Neural cell (in vitro differentiated cells): ENCODE measurements at regions not wholly inside any gene's neighbourhood (a gene's known extent, or its start where the extent isn't known, plus 50 kb on each side); places are given as distances from the start of the nearest gene placed in this dataset.

Experiments used
- H2AFZ ChIP-seq: fragments of 200-600, 300-800 bp; sonication (generic), shearing (Covaris generic); 2 replicates; pipeline ENCODE4 v1.6.0; 2014; ENCODE audit warnings: low read depth, mild to moderate bottlenecking, antibody characterized with exemption, low read length, moderate library complexity
- H3F3A ChIP-seq: fragments of 200-600 bp; shearing (Covaris generic); 2 replicates; pipeline ENCODE4 v1.6.1; 2016; ENCODE audit warnings: mild to moderate bottlenecking, moderate library complexity, mixed read lengths, antibody characterized with exemption, low read length; ENCODE audit not compliant: insufficient read depth, poor library complexity, severe bottlenecking
- H3K27ac ChIP-seq: fragments of 200-600, 300-800 bp; sonication (generic), shearing (Covaris generic); 2 replicates; pipeline ENCODE4 v1.5.1; 2014; ENCODE audit warnings: mild to moderate bottlenecking, low read length, moderate library complexity
- H3K27me3 ChIP-seq: fragments of 300-800, 200-600 bp; sonication (generic), shearing (Covaris generic); 2 replicates; pipeline ENCODE4 v1.6.0; 2014; ENCODE audit warnings: mild to moderate bottlenecking, low read depth, low read length, moderate library complexity; ENCODE audit not compliant: insufficient read depth
- H3K36me3 ChIP-seq: fragments of 300-800, 200-600 bp; sonication (generic), shearing (Covaris generic); 2 replicates; pipeline ENCODE4 v1.5.1; 2014; ENCODE audit warnings: mild to moderate bottlenecking, antibody characterized with exemption, low read length, moderate library complexity; ENCODE audit not compliant: insufficient read depth
- H3K4me2 ChIP-seq: fragments of 300-800, 200-600 bp; sonication (generic), shearing (Covaris generic); 2 replicates; pipeline ENCODE4 v1.6.0; 2014; ENCODE audit warnings: mild to moderate bottlenecking, low read length
- H3K4me3 ChIP-seq: fragments of 300-800, 200-600 bp; sonication (generic), shearing (Covaris generic); 2 replicates; pipeline ENCODE4 v1.5.1; 2014; ENCODE audit warnings: mild to moderate bottlenecking, low read length, moderate library complexity
- H3K79me2 ChIP-seq: fragments of 200-600 bp; shearing (Covaris generic); replicated peaks from 2 replicates; pipeline ENCODE4 v1.6.0; 2014; ENCODE audit warnings: mild to moderate bottlenecking, low read length, moderate library complexity; ENCODE audit not compliant: insufficient read depth
- H3K9ac ChIP-seq: fragments of 300-800, 200-600 bp; sonication (generic), shearing (Covaris generic); 2 replicates; pipeline ENCODE4 v1.6.1; 2016; ENCODE audit warnings: mild to moderate bottlenecking, low read length, mixed read lengths
- H3K9me2 ChIP-seq: fragments of 200-600 bp; shearing (Covaris generic); 2 replicates; pipeline ENCODE4 v1.6.1; 2016; ENCODE audit warnings: mild to moderate bottlenecking, low read length, mixed read lengths; ENCODE audit not compliant: insufficient read depth
- H3K9me3 ChIP-seq: fragments of 200-600, 300-800 bp; sonication (generic), shearing (Covaris generic); 2 replicates; pipeline ENCODE4 v1.6.1; 2016; ENCODE audit warnings: mild to moderate bottlenecking, mixed run types, low read length, moderate library complexity, mixed read lengths
- H4K20me1 ChIP-seq: fragments of 200-600 bp; shearing (Covaris generic); 2 replicates; pipeline ENCODE4 v1.6.1; 2016; ENCODE audit warnings: mild to moderate bottlenecking, mixed run types; ENCODE audit not compliant: insufficient read depth
- CTCF ChIP-seq: fragments of 450-650 bp; IDR thresholded peaks from 2 replicates; pipeline ENCODE4 v1.5.1; 2014; ENCODE audit warnings: antibody characterized with exemption, mild to moderate bottlenecking, moderate library complexity; ENCODE audit not compliant: poor library complexity, severe bottlenecking
- EP300 ChIP-seq: fragments of 450-650 bp; conservative IDR thresholded peaks from 2 replicates; pipeline ENCODE4 v1.6.1; 2014; ENCODE audit warnings: antibody characterized with exemption, mild to moderate bottlenecking, moderate library complexity; ENCODE audit not compliant: poor library complexity, severe bottlenecking
- EZH2 ChIP-seq: fragments of 200-600, 300-800 bp; shearing (Covaris generic), sonication (generic); IDR thresholded peaks from 2 replicates; pipeline ENCODE4 v1.6.1; 2014; ENCODE audit warnings: antibody characterized with exemption, low read length, borderline replicate concordance, mild to moderate bottlenecking; ENCODE audit not compliant: insufficient read depth, poor library complexity, severe bottlenecking
- MXI1 ChIP-seq: fragments of 450-650 bp; conservative IDR thresholded peaks from 2 replicates; pipeline ENCODE4 v1.6.1; 2014; ENCODE audit warnings: antibody characterized with exemption, mild to moderate bottlenecking; ENCODE audit not compliant: poor library complexity, severe bottlenecking
- POLR2AphosphoS5 ChIP-seq: IDR thresholded peaks from 2 replicates; pipeline ENCODE4 v1.6.1; 2012
- RAD21 ChIP-seq: fragments of 450-650 bp; conservative IDR thresholded peaks from 2 replicates; pipeline ENCODE4 v1.6.1; 2014; ENCODE audit warnings: antibody characterized with exemption, mild to moderate bottlenecking, moderate library complexity
- REST ChIP-seq: IDR thresholded peaks from 2 replicates; pipeline ENCODE4 v1.6.1; 2012; ENCODE audit warnings: borderline replicate concordance
- SMC3 ChIP-seq: fragments of 450-650 bp; conservative IDR thresholded peaks from 2 replicates; pipeline ENCODE4 v1.6.1; 2014; ENCODE audit warnings: antibody characterized with exemption, mild to moderate bottlenecking, moderate library complexity; ENCODE audit not compliant: poor library complexity
- TAF1 ChIP-seq: IDR thresholded peaks from 2 replicates; pipeline ENCODE4 v1.6.1; 2012; ENCODE audit warnings: low read depth

GRCh38 chr18:38930881-38931753 is 1365.5 kb upstream of the CELF4 start:
- Histone ChIP-seq H2AFZ (no peak overlapping the region), H3K4me2 (no peak overlapping the region), H3K27ac (no peak overlapping the region), H3K36me3 (no peaks in the 10 kb centered on the region), H3F3A (no peaks in the 10 kb centered on the region), H3K27me3 (no peaks in the 10 kb centered on the region), H3K4me3 (no peak overlapping the region), H3K9me3 (no peaks in the 10 kb centered on the region), H3K9me2 (no peaks in the 10 kb centered on the region), H4K20me1 (no peaks in the 10 kb centered on the region), H3K79me2 (no peaks in the 10 kb centered on the region), H3K9ac (no peak overlapping the region)
- TF ChIP-seq SMC3: no peak
- no peak for TF ChIP-seq POLR2AphosphoS5
- TF ChIP-seq REST: no peak
- no peak for TF ChIP-seq EP300
- no peak for TF ChIP-seq TAF1
- no peak for TF ChIP-seq EZH2
- TF ChIP-seq MXI1: no peak
- TF ChIP-seq CTCF: no peak
- no peak for TF ChIP-seq RAD21

- Histone ChIP-seq H3K9me3 (no peaks in the 10 kb centered on the region), H3K4me2 (no peak overlapping the region), H3K9ac (no peak overlapping the region), H3F3A (no peaks in the 10 kb centered on the region), H2AFZ (no peak overlapping the region), H3K36me3 (no peaks in the 10 kb centered on the region), H3K9me2 (no peaks in the 10 kb centered on the region), H3K4me3 (no peak overlapping the region), H3K27me3 (no peaks in the 10 kb centered on the region), H3K79me2 (no peaks in the 10 kb centered on the region), H4K20me1 (no peaks in the 10 kb centered on the region), H3K27ac (no peak overlapping the region)
- TF ChIP-seq TAF1 (no peak), REST (no peak), MXI1 (no peak), EP300 (no peak), CTCF (no peak), RAD21 (no peak), SMC3 (no peak), POLR2AphosphoS5 (no peak), EZH2 (no peak)
Measured at GRCh38 chr18:38923540-38923939, 1357.9 kb upstream of the CELF4 start.
